ES-I3 (cell line): ENCODE measurements at regions not wholly inside any gene's neighbourhood (a gene's known extent, or its start where the extent isn't known, plus 50 kb on each side); places are given as distances from the start of the nearest gene placed in this dataset.
"Not testable (repeated sequence)": the region's sequence is repeated elsewhere in the genome, so short reads cannot be mapped to it uniquely, and the experiment has no call there.

ENCODE experiments used
- H3K36me3 ChIP-seq: 2 replicates; pipeline ENCODE4 v1.6.1; 2013; ENCODE audit warnings: mild to moderate bottlenecking, low read length, control low read depth, moderate library complexity; ENCODE audit not compliant: insufficient read depth
- H3K4me1 ChIP-seq: 2 replicates; pipeline ENCODE4 v1.6.1; 2013; ENCODE audit warnings: mild to moderate bottlenecking, control low read depth, low read length; ENCODE audit not compliant: insufficient read depth
- H3K9ac ChIP-seq: 2 replicates; pipeline ENCODE4 v1.6.1; 2013; ENCODE audit warnings: low read depth, mild to moderate bottlenecking, low read length, moderate library complexity
- H3K9me3 ChIP-seq: 2 replicates; pipeline ENCODE4 v1.6.1; 2013; ENCODE audit warnings: mild to moderate bottlenecking, low read length, moderate library complexity; ENCODE audit not compliant: control insufficient read depth, insufficient read depth

DNA sequence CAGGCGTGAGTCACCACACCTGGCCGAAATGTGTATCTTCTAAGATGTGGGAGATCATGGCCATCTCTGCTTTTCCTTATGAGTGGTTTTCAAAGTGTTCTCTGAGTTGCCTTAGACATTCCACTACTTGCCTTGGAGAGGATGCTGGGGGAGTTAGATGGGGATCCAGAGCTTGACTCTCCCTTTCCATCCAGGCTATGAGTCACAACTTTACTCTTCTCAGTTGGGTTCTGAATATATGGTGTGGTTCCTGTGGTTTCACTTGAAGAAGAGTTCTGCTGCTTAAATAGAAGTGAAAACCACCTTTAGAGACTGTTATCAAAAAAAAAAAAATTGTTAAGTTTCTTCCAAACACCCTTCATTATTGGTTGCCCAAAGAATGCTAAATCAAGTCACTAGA is 217.6 kb downstream of the ZNF608 start:
- H3K9ac ChIP-seq = no peak overlapping the region
- no peaks in the 10 kb centered on the region for H3K36me3 ChIP-seq
- no peaks in the 10 kb centered on the region for H3K4me1 ChIP-seq
- peaks cover 3% of the 10 kb centered on the region; the same call in 1 of the 2 replicates for H3K9me3 ChIP-seq

- Histone ChIP-seq H3K9ac (no peak overlapping the region), H3K4me1 (no peaks in the 10 kb centered on the region), H3K9me3 (no peaks in the 10 kb centered on the region), H3K36me3 (no peaks in the 10 kb centered on the region)
These were observed 219.0 kb downstream of the ZNF608 start for GRCh38 chr5:124527220-124527991.

DNA sequence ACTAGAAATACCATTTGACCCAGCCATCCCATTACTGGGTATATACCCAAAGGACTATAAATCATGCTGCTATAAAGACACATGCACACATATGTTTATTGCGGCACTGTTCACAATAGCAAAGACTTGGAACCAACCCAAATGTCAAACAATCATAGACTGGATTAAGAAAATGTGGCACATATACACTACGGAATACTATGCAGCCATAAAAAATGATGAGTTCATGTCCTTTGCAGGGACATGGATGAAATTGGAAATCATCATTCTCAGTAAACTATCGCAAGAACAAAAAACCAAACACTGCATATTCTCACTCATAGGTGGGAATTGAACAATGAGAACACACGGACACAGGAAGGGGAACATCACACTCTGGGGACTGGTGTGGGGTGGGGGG is 220.4 kb downstream of the ZNF608 start:
- H3K4me1 ChIP-seq, H3K9me3 ChIP-seq: not testable (repeated sequence)

DNA sequence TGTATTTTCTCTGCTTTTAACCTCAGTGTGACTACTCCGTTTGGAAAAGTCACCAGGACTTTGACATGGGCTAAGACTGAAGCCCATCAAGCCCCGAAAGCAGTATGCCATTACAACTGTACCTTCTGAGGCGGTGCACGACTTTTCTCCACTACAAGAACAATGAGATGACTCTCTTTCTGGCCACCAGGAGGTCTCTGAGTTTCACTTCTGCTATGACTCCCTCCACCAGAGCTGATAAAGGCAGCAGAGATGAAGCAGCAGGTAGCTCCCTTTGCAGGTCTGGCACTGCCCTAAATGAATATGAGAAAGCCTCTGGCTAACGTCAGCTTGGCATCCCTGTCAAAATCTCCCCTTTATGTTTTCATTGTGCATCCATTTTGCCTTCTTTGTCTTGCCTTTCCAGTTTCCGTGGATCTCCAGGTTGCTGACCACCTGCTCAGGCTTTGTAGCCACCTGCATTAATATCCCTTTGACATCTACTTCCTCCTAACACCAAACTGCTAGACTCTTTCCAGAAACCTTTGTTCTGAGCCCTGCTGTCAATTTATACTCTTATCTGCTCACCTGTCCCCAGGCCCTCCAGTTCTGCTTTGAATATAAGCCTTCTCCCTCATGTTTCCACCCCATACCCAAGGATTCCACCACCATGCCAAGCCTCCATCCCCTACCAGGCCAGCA is 221.7 kb downstream of the ZNF608 start:
- Histone ChIP-seq H3K4me1 (no peaks in the 10 kb centered on the region), H3K9me3 (no peaks in the 10 kb centered on the region), H3K9ac (no peak overlapping the region), H3K36me3 (no peaks in the 10 kb centered on the region)

More for the DNA sequence above, 220.4 kb downstream of the ZNF608 start:
- H3K36me3 ChIP-seq, H3K9ac ChIP-seq: not testable (repeated sequence)

GRCh38 chr5:124523897-124524296 is 222.5 kb downstream of the ZNF608 start:
- Histone ChIP-seq H3K9me3 (no peaks in the 10 kb centered on the region), H3K36me3 (no peaks in the 10 kb centered on the region), H3K9ac (no peak overlapping the region), H3K4me1 (no peaks in the 10 kb centered on the region)

GRCh38 chr5:124522992-124523391 is 223.4 kb downstream of the ZNF608 start:
- Histone ChIP-seq H3K9ac (no peak overlapping the region), H3K9me3 (no peaks in the 10 kb centered on the region), H3K4me1 (no peaks in the 10 kb centered on the region), H3K36me3 (no peaks in the 10 kb centered on the region)

DNA sequence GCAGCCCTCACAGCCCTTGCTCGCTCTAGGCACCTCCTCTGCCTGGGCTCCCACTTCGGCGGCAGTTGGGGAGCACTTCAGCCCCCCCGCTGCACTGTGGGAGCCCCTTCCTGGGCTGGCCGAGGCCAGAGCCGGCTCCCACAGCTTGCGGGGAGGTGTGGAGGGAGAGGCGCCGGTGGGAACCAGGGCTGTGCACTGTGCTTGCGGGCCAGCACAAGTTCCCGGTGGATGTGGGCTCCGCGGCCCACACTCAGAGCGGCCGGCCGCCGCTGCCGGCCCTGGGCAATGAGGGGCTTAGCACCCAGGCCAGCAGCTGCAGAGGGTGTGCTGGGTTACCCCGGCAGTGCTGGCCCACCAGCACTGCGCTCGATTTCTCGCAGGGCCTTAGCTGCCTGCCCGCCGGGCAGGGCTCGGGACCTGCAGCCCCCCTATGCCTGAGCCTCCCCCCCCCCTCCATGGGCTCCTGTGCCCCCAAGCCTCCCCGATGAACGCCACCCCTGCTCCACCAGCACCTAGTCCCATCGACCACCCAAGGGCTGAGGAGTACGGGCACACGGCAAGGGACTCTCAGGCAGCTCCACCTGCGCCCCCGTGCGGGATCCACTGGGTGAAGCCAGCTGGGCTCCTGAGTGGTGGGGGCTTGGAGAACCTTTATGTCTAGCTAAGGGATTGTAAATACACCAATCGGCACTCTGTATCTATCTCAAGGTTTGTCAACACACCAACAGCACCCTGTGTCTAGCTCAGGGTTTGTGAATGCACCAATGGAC is 224.8 kb downstream of the ZNF608 start:
- no peaks in the 10 kb centered on the region for H3K9me3 ChIP-seq
- no peak overlapping the region for H3K9ac ChIP-seq
- no peaks in the 10 kb centered on the region for H3K36me3 ChIP-seq
- H3K4me1 ChIP-seq = no peaks in the 10 kb centered on the region

DNA sequence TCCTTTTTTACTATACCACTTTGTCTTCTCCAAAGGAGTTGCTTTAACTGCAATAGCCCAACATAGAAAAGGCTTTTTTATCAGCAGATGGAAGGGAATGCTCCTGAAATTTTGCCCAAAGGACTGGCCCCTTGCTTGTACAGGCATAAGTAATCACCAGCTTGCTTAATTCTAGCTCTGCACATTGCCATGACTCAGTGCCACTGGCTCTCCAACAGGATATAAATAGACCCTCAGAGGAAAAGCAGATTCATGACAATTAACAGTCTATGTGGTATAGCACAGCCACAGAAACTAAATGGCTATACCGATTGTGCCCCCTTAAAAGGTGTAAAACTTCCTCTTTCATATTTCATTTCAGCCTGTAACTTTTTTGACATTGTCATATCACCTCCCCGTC is 227.0 kb downstream of the ZNF608 start:
- no peaks in the 10 kb centered on the region for H3K4me1 ChIP-seq
- no peaks in the 10 kb centered on the region for H3K9me3 ChIP-seq
- no peaks in the 10 kb centered on the region for H3K36me3 ChIP-seq
- no peak overlapping the region for H3K9ac ChIP-seq

GRCh38 chr5:124516567-124516966 is 229.9 kb downstream of the ZNF608 start:
- no peaks in the 10 kb centered on the region for H3K9me3 ChIP-seq
- no peaks in the 10 kb centered on the region for H3K36me3 ChIP-seq
- H3K4me1 ChIP-seq = no peaks in the 10 kb centered on the region
- no peak overlapping the region for H3K9ac ChIP-seq

GRCh38 chr5:124515497-124516245 is 230.8 kb downstream of the ZNF608 start:
- Histone ChIP-seq H3K9me3 (no peaks in the 10 kb centered on the region), H3K36me3 (no peaks in the 10 kb centered on the region), H3K4me1 (no peaks in the 10 kb centered on the region), H3K9ac (no peak overlapping the region)

- Histone ChIP-seq H3K9ac (no peak overlapping the region), H3K9me3 (no peaks in the 10 kb centered on the region), H3K4me1 (no peaks in the 10 kb centered on the region), H3K36me3 (no peaks in the 10 kb centered on the region)
These were observed 231.5 kb downstream of the ZNF608 start for GRCh38 chr5:124514956-124515355.

GRCh38 chr5:124512952-124513632 is 233.3 kb downstream of the ZNF608 start:
- Histone ChIP-seq H3K36me3 (no peaks in the 10 kb centered on the region), H3K9ac (no peak overlapping the region), H3K4me1 (no peaks in the 10 kb centered on the region), H3K9me3 (no peaks in the 10 kb centered on the region)

DNA sequence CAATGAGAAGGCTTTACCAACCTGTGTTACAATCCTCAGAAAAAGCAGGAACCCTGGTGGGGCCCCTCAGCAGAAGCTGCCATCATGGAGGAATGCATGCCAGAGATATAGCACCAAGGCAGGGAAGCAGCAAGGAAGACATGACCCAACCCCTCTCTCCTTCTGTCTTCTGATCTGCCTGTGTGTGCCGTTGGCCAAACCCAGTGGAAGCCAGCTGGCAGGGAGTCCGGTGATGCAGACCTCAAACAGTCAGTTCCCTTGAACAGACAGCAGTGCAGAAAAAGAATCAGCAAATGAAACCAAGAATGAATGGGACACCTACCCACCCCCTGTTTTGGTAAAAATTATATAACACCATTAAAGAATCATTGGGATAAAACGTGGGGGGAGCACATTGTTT is 234.2 kb downstream of the ZNF608 start:
- no peaks in the 10 kb centered on the region for H3K36me3 ChIP-seq
- H3K4me1 ChIP-seq = no peaks in the 10 kb centered on the region
- no peak overlapping the region for H3K9ac ChIP-seq
- no peaks in the 10 kb centered on the region for H3K9me3 ChIP-seq

DNA sequence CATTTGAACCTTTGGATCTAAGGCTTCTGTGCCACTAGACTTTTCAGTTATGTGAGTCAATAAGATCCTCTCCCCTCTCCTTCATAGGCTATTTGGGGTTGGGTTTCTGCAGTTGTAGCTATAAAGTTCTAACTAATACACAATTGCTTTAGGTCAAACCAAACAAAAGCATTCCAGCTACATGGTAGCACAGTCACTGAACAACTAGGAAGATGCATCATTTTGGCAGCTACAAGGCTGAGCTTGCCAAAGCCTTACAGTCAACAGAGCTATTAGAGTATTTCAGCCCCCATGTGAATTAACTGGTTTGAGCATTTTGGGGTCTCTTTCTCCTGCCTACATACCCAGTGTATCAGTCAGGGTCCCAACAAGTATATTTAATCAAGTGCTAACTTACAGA is 234.6 kb downstream of the ZNF608 start:
- Histone ChIP-seq H3K4me1 (no peaks in the 10 kb centered on the region), H3K36me3 (no peaks in the 10 kb centered on the region), H3K9ac (no peak overlapping the region), H3K9me3 (no peaks in the 10 kb centered on the region)
